GM12872 (cell line): ENCODE measurements at regions not wholly inside any gene's neighbourhood (a gene's known extent, or its start where the extent isn't known, plus 50 kb on each side); places are given as distances from the start of the nearest gene placed in this dataset.

Experiments used
- TF ChIP-seq, protein P1 (sequence below): IDR thresholded peaks from 3 replicates; pipeline ENCODE4 v1.5.1; 2011; ENCODE audit warnings: low read depth, mild to moderate bottlenecking, low read length, moderate library complexity; ENCODE audit not compliant: insufficient read depth

DNA sequence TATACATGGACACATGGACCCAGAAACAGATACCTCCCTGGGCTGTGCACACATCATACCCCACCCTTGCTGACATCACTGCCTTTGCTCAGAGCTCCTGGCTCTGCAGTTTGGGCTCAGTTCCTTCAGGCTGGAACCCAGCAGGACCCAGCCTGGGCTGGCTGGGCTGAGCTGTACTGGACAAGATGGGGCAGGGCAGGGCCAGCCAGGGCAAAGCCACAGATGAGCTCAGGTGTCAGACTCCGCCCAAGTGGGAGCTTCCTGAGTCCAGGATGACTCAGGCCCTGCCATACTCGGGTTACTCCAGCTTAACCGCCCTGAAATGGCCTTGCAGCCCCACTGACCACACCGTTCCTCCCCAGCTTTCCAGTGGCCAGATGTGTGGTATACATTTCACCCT is 284.9 kb downstream of the OSR1 start:
- TF ChIP-seq, protein P1, sequence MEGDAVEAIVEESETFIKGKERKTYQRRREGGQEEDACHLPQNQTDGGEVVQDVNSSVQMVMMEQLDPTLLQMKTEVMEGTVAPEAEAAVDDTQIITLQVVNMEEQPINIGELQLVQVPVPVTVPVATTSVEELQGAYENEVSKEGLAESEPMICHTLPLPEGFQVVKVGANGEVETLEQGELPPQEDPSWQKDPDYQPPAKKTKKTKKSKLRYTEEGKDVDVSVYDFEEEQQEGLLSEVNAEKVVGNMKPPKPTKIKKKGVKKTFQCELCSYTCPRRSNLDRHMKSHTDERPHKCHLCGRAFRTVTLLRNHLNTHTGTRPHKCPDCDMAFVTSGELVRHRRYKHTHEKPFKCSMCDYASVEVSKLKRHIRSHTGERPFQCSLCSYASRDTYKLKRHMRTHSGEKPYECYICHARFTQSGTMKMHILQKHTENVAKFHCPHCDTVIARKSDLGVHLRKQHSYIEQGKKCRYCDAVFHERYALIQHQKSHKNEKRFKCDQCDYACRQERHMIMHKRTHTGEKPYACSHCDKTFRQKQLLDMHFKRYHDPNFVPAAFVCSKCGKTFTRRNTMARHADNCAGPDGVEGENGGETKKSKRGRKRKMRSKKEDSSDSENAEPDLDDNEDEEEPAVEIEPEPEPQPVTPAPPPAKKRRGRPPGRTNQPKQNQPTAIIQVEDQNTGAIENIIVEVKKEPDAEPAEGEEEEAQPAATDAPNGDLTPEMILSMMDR = no peak

DNA sequence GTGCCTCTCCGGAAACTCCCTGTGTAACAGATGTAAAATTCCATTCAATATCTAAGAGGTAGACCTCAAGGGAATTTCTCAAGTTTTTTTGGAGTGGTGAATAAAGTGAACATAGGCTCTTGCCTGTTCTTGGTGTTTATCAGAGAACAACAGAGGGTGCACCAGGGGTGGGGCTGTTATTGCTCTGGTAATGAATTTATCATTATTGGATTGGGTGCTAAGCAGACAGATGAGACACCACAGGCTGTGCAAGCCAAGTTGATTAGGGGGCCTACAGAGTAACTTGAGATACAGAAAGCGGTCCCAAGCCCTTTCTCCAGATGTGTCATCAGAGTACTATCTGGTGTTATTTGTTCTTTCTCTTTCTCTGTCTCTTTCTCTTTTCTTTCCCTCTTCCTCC is 286.3 kb downstream of the OSR1 start:
- TF ChIP-seq, protein P1 = no peak

DNA sequence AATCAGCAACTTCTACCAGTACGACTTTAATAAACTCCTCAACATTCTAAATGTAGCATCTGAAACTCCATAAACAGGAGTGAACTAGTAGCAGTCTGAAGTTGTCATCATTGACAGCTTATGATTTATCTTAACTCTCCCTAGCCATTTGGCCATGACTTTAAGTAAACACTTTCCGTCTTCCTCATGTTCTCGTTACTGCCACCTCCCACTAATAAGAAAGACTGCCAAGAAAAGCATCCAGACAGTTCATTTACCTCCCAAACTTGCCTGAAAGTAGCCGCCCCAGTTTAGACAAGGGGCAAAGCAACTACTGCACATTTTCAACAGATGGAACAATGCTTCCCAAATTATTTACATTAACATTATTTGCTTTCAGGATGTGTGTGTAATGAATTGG is 287.5 kb downstream of the OSR1 start:
- TF ChIP-seq, protein P1 = no peak

- TF ChIP-seq, protein P1 = no peak
Measured at GRCh38 chr2:19068206-19068605, 290.2 kb downstream of the OSR1 start.

DNA sequence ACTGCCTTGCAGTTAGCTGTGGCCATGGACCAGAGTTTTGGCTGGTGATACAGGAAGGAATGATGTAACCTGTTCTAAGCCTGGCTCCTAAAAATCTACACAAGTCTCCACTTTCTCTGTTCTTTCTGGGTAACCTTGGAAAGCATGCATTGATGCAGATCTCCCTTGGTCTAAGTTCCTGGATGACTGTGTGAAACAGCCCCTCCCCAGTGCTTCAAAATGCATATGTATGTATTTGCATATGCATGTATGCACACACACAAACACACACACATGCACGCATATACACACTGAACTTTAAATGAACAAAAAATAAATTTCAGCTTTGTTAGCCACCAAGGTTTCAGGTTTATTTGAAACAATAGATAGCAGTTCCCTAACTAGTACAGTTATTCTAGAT is 296.1 kb downstream of the OSR1 start:
- TF ChIP-seq, protein P1 = no peak

DNA sequence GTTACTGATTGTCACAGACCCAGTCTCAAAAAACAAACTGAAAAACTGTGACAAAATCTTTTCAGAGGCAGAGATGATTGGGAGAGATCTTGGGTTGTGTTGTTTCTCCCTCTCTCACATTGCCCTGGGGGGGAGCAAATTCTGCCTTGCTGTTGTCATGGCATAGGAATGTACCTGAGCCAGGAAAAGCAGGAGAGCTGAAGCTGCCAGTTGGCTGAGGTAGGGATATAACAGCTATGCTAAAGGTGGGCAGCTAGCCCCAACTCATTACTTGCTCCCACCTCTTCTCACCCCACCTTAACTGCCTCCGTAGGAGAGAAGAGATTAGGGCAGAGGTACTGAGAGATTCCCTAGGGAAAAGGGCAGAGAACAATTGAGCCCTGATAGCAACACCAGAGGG is 299.3 kb downstream of the OSR1 start:
- TF ChIP-seq, protein P1 = no peak

GRCh38 chr2:19051203-19051831 is 307.1 kb downstream of the OSR1 start:
- TF ChIP-seq, protein P1 = no peak
